Thoracic aorta (tissue), 2 donors: ENCODE measurements at regions not wholly inside any gene's neighbourhood (a gene's known extent, or its start where the extent isn't known, plus 50 kb on each side); places are given as distances from the start of the nearest gene placed in this dataset.

Experiments used
- ATAC-seq: fragments of 150-250 bp; one replicate; pipeline ENCODE4 v1.8.0; 2017; ENCODE audit warnings: low read depth; ENCODE audit not compliant: insufficient number of reproducible peaks, low FRiP score
- DNase-seq: peaks from one replicate; pipeline ENCODE4 v3.0.0-alpha.2; 2020; ENCODE audit warnings: low spot score
- H3K27ac ChIP-seq, 2 donors: fragments of 200-600 bp; sonication (generic); 1 replicate in 1 of 2; 2 replicates in 1 of 2; pipeline ENCODE4 v1.5.1; 2016; ENCODE audit warnings: mild to moderate bottlenecking in 2 of 2, moderate library complexity in 2 of 2
- H3K27me3 ChIP-seq: fragments of 200-600 bp; sonication (generic); replicated peaks from 2 replicates; pipeline ENCODE4 v1.6.0; 2016; ENCODE audit warnings: mild to moderate bottlenecking; ENCODE audit not compliant: insufficient read depth
- H3K36me3 ChIP-seq: fragments of 200-600 bp; sonication (generic); one replicate; pipeline ENCODE4 v1.5.1; 2016
- H3K4me1 ChIP-seq, 2 donors: fragments of 200-600 bp; sonication (generic); 1 replicate in 1 of 2; 2 replicates in 1 of 2; pipeline versions ENCODE4 v1.5.1 to v1.6.0; 2016; ENCODE audit warnings: low read depth in 2 of 2, mild to moderate bottlenecking in 1 of 2; ENCODE audit not compliant: control insufficient read depth in 1 of 2
- H3K4me3 ChIP-seq: fragments of 200-600 bp; sonication (generic); 2 replicates; pipeline ENCODE4 v1.5.1; 2016; ENCODE audit warnings: mild to moderate bottlenecking
- H3K9me3 ChIP-seq: fragments of 200-600 bp; sonication (generic); 2 replicates; pipeline ENCODE4 v1.5.1; 2016
- TF ChIP-seq, protein P1 (sequence below): fragments of 200-600 bp; sonication (generic); IDR thresholded peaks from one replicate; pipeline ENCODE4 v1.5.1; 2019; ENCODE audit warnings: antibody characterized with exemption

DNA sequence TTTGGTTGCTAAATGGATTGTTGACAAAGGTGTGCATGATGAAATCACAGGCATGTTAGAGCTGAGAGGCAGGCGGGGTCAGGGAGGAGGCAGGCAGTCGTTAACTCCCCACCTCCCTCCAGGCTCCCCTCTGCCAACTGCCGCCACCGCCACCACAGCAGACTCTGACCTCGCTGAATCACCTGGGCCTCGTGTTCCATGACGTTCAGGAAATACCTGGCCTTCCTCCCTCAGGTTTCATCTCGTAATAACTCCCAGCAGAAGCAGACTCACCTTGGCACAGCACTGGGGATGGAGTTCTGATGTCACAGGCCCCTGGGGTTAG, 198.5 kb downstream of the KATNAL1 start:
- TF ChIP-seq, protein P1, sequence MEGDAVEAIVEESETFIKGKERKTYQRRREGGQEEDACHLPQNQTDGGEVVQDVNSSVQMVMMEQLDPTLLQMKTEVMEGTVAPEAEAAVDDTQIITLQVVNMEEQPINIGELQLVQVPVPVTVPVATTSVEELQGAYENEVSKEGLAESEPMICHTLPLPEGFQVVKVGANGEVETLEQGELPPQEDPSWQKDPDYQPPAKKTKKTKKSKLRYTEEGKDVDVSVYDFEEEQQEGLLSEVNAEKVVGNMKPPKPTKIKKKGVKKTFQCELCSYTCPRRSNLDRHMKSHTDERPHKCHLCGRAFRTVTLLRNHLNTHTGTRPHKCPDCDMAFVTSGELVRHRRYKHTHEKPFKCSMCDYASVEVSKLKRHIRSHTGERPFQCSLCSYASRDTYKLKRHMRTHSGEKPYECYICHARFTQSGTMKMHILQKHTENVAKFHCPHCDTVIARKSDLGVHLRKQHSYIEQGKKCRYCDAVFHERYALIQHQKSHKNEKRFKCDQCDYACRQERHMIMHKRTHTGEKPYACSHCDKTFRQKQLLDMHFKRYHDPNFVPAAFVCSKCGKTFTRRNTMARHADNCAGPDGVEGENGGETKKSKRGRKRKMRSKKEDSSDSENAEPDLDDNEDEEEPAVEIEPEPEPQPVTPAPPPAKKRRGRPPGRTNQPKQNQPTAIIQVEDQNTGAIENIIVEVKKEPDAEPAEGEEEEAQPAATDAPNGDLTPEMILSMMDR, result no peak
- DNase-seq (no peak), ATAC-seq (no peak)
- peaks cover 6 to 11% of the 10 kb centered on the region in 2 donors for H3K4me1 ChIP-seq
- H3K36me3 ChIP-seq, result no peaks in the 10 kb centered on the region
- H3K4me3 ChIP-seq, result no peak overlapping the region
- no peaks in the 10 kb centered on the region for H3K9me3 ChIP-seq
- no peak overlapping the region for H3K27ac ChIP-seq
- no peaks in the 10 kb centered on the region for H3K27me3 ChIP-seq

DNA sequence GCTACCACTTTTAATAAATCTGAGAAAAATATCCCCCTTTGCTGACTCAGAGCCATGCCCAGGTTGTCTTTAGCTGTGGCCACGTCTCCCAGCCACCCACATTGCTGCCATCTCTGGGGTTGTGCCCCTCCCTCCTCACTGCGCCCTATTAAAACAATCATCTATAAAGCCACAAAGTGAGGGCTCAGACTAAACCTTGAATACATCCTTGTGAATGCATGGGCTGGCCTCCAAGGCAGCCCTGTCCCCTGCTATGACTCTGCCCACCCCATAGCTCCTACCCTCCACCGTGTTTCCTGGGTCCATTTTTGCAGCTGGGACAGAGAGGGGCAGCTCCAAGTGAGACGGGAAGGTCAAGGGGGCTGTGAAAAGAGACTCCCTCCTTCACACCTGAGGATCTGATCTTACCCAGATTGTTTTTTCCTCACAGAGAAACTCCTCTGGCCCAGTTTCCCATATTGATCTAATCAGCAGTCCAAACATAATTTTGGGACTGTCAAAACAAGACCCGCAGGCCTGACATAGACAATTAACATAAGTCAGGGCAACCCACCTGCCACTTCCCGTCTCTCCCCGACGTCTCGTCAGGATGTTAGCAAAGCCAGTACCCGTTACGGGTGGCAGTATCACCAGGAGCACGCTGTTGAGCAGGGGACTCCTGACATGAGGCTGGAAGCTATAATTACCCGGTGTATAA, 199.0 kb downstream of the KATNAL1 start:
- ATAC-seq (no peak), DNase-seq (no peak)
- H3K27me3 ChIP-seq, result no peaks in the 10 kb centered on the region
- H3K4me3 ChIP-seq, result no peak overlapping the region
- TF ChIP-seq, protein P1, result no peak
- peaks cover 4 to 6% of the 10 kb centered on the region in 2 donors for H3K4me1 ChIP-seq
- no peak overlapping the region for H3K27ac ChIP-seq
- no peaks in the 10 kb centered on the region for H3K9me3 ChIP-seq
- H3K36me3 ChIP-seq, result no peaks in the 10 kb centered on the region

DNA sequence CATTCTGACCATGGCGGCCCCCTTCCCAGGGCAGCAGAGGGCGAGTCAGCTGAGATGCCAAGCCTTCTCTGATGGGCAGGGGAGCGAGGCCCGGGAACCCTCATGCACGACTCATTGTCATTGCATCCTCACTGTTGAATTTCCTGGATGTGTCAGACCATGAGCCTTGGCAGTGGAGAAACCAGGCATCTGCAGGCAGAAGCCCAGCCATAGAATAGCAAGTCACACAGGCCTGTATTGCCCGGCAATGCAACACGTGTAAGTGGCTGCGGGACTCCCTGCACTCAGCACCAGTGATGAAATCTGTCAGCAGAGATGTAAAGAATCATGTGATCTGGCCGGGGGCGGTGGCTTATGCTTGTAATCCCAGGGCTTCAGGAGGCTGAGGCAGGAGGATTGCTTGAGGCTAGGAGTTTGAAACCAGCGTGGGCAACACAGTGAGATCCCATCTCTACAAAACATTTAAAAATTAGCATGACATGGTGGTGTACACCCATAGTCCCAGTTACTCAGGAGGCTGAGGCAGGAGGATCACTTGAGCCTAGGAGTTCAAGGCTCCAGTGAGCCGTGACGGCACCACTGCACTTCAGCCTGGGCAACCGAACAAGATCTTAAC, 199.7 kb downstream of the KATNAL1 start:
- Histone ChIP-seq H3K4me1 (peaks cover 2% of the 10 kb centered on the region in 2 donors), H3K27ac (no peak overlapping the region), H3K4me3 (no peak overlapping the region), H3K36me3 (no peaks in the 10 kb centered on the region), H3K9me3 (no peaks in the 10 kb centered on the region), H3K27me3 (no peaks in the 10 kb centered on the region)
- TF ChIP-seq, protein P1, result no peak
- DNase-seq (no peak), ATAC-seq (no peak)

DNA sequence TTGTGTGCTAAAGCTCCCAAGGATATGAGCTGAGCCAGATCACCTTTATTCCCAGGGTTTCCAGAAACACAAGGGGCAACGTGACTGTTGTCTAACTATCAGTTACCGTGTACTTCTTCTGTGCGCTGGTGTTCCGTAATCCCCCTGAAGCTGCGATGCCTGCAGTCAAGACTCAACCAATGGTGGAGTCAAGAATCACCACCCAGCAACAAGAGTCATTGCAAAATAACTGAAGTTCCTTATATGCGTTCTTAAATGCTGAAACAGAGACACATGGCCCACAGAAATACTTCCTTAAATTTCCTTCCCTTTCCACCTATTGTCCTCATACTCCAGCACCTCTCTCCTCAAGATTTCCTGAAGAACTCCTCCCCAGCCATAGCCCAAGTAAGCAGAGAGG, 200.2 kb downstream of the KATNAL1 start:
- no peaks in the 10 kb centered on the region for H3K4me1 ChIP-seq
- ATAC-seq, result no peak
- no peaks in the 10 kb centered on the region for H3K36me3 ChIP-seq
- TF ChIP-seq, protein P1, result no peak
- no peaks in the 10 kb centered on the region for H3K9me3 ChIP-seq
- no peak overlapping the region for H3K27ac ChIP-seq
- H3K27me3 ChIP-seq, result no peaks in the 10 kb centered on the region
- DNase-seq, result no peak
- H3K4me3 ChIP-seq, result no peak overlapping the region

DNA sequence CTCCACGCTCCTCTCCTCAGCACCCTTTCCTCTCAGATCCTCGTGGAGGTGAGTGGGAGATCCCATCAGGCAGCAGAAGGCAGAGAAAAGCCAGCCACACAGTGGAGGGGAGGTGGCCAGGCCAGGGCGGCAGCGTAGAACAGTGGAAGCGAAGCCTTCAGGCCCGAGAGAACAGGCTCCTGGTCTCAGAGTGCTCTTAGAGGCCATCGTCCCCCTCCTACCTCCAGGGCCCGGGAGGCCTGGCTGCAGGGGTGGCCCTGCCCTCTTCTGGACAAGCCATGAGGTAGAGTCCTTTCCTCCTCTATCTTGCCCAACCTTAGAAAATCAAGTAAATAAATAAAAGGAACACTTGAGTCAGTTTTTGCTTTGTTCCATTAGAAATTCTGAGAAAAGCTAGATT, 202.0 kb downstream of the KATNAL1 start:
- Histone ChIP-seq H3K27me3 (no peaks in the 10 kb centered on the region), H3K27ac (no peak overlapping the region), H3K36me3 (no peaks in the 10 kb centered on the region), H3K4me3 (no peak overlapping the region), H3K9me3 (no peaks in the 10 kb centered on the region), H3K4me1 (no peaks in the 10 kb centered on the region)
- DNase-seq (no peak), ATAC-seq (no peak)
- TF ChIP-seq, protein P1, result no peak
